Ovary (tissue), 3 donors: ENCODE measurements at regions not wholly inside any gene's neighbourhood (a gene's known extent, or its start where the extent isn't known, plus 50 kb on each side); places are given as distances from the start of the nearest gene placed in this dataset.

Experiments
- EP300 ChIP-seq: sonication (generic); formaldehyde crosslinking; IDR thresholded peaks from one replicate; pipeline ENCODE4 v1.6.1; 2017; ENCODE audit warnings: antibody characterized with exemption
- POLR2A ChIP-seq: fragments of 450-650 bp; IDR thresholded peaks from one replicate; pipeline ENCODE4 v1.6.1; 2017; ENCODE audit warnings: antibody characterized with exemption, mild to moderate bottlenecking, moderate library complexity
- TF ChIP-seq, protein P1 (sequence below), 3 donors: fragments of 450-650 bp in 2 of 3; fragments of 200-600 bp in 1 of 3; IDR thresholded peaks; one replicate each; pipeline versions ENCODE4 v1.5.1 to v1.8.0; 2016 to 2022; ENCODE audit warnings: antibody characterized with exemption in 3 of 3, mild to moderate bottlenecking in 1 of 3
- donor health status: DM: no; HTN: no; CAD: no.

DNA sequence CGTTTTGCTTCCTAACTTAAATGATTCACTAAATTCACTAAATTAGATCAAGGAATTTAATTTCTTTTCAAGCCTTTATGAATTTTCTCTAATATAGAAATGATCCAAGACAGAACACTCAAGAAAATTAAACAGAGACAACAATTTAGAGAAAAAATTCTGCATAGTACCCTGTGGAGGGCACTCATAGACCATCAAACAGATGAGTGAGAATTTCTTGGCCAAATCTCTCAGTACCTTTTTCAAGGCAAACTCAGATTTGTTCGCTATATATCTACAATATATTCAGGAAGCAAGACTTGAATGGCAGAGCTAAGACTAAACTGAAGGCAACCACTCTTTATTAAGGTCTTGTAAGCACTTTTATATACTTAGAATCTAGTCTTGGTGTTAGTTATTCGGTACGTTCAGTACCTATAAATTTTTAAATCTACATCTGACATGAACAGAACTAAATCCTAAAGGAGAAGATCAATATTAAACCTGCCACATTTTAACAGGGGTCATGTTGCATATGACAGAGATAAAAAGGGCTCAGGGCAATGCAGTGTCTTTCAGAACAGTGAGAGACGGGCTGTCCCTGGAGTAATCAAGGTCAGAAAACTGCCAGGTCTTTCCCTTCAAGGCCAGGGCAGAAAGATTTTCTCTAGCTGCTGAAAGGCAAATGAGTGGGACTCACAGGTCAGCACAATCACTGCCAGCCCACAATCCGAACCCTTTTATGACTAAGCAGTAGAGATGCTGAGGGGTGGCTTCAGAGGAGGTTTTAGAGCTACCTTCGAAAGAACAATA is 118.8 kb upstream of the TMPRSS15 start:
- TF ChIP-seq, protein P1, sequence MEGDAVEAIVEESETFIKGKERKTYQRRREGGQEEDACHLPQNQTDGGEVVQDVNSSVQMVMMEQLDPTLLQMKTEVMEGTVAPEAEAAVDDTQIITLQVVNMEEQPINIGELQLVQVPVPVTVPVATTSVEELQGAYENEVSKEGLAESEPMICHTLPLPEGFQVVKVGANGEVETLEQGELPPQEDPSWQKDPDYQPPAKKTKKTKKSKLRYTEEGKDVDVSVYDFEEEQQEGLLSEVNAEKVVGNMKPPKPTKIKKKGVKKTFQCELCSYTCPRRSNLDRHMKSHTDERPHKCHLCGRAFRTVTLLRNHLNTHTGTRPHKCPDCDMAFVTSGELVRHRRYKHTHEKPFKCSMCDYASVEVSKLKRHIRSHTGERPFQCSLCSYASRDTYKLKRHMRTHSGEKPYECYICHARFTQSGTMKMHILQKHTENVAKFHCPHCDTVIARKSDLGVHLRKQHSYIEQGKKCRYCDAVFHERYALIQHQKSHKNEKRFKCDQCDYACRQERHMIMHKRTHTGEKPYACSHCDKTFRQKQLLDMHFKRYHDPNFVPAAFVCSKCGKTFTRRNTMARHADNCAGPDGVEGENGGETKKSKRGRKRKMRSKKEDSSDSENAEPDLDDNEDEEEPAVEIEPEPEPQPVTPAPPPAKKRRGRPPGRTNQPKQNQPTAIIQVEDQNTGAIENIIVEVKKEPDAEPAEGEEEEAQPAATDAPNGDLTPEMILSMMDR (IDR thresholded peaks at IDR 0.05): no peak
- TF ChIP-seq POLR2A (no peak), EP300 (no peak)
